NCI-H748 treated with DMSO at 0.1 percent for 48 hours (cell line): ENCODE measurements at regions not wholly inside any gene's neighbourhood (a gene's known extent, or its start where the extent isn't known, plus 50 kb on each side); places are given as distances from the start of the nearest gene placed in this dataset.

Experiments
- DNase-seq: peaks from one replicate; lab custom pipeline; 2025; lab: John Stamatoyannopoulos, UW

DNA sequence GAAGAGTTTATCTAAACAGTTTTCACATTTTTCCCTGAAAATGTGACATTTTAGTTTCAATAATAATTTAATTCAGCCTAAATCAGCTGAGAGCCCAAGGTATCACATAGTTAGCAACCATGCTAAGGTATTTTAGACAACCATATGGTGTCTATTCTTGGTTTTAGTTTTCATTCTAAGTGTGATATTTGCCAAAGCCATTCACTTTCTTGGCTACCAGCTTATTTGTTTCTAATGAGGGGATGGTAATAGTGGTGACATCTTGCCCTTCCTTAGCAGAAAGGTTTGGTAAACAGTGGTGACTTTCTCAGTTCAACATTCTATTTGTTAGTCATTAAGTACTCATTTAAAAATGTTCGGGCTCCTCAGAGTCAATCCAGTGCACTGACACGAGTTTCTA is 854.9 kb upstream of the HTR2C start:
- DNase-seq, result no peak

DNA sequence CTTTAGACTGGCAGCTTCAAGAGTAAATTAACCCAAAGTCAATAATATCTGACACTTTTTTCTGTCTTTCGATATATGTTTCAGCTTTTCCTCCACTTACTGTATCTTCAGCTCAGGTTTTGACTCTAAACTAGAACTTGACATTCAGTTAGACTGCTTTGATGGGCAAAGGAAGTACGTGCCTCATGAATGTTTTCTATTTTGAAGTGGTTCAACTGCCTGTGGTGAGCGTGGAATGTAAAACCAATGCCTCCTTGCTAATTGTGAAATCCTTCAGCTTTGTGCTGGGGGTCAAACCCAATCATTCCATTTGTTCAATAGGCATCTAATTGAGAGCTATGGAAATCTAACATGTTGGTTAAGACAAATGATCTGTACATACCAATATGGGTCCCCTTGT is 857.0 kb upstream of the HTR2C start:
- no peak for DNase-seq

DNA sequence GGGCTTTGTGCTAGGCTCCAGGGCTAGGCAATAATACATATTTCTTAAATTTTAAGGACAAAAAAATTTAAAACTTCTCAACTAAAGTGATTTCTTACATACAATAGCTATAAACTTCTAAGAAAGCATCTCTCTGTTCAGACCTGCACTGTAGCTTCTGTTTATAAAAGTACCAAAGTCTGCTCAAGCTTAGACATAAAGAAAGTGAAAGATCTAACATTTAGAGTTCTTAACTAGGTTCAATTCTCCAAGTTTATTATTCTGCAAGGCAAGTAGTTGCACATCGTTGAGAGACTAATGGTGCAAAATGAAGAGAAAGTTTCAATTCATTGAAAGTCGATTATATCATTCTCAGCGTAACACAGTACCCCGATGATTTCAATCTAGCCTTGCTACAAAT is 857.4 kb upstream of the HTR2C start:
- DNase-seq, result no peak

DNA sequence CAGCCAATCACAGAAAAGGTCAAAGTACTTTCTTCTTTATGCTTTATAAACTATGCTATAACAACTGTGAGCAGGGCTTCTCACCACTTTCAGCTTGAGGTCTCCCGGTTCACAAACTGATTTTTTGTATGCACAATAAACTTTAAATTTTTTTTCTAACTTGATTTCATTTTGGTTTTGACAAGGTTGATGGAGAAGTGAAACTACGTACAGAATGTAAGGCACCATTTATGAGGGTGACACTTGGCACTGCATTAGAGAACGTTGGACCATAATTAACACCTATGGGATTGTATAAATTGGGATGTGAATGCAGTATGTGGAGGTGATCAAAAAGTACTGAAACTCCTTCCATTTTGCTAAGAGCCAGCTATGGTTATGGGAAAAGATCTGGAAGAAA is 857.9 kb upstream of the HTR2C start:
- no peak for DNase-seq

DNA sequence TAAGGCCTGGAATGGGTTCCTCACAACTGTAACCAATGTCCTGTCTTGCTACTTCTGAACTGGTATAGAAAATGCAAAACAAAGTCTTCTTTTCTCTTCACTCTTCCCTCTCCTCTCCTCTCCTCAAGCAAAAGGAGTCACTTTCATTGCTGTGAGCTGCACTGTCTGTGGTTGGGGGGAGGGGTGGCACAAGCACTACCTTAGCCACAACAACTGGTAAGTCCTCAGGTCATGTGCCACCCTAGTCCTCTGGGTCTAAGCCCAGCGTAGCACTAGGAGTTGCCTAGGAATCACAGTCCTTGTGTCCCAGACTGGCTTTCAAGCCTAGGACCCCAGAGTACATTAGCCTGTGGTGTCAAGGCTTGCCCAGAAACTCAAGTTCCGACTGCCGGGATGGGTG is 859.3 kb upstream of the AMOT start:
- DNase-seq, result no peak

DNA sequence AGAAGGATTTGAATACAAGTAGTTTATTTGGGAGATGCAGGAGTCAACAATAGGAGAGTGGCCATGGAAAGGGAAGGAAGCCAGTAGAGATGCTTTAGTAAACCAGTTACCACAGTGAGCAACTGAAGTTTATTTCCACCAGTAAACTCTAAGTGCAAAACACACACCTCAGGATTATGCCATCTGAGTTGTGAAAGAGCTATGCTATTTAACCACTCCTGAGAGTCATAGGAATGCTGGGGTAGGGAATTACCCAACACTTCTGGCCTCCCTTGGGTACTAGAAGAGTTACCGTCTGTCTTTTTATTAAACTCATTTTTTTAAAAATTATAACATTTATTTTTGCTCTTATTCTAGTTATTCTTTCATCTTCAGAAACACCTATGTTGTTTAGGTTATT is 834.6 kb upstream of the AMOT start:
- DNase-seq, result no peak

DNA sequence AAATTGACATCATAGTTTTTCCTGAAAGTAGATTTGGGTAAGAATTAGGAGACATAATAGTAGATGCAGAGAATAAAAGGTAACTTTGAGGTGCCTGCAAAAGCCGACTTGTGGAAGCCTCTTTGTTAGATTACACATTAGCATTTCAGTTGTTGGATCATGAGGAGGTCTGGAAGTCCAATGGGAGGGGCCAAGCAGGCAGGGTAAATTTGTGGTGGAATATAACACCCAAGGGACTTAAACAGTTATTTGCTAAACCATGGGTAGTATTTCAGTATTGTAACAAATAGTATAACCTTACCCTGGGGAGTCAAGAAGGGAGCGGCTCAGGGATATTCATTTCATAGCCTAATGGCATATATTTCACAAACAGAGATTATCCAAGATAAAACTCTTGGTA is 810.7 kb upstream of the AMOT start:
- DNase-seq, result no peak

DNA sequence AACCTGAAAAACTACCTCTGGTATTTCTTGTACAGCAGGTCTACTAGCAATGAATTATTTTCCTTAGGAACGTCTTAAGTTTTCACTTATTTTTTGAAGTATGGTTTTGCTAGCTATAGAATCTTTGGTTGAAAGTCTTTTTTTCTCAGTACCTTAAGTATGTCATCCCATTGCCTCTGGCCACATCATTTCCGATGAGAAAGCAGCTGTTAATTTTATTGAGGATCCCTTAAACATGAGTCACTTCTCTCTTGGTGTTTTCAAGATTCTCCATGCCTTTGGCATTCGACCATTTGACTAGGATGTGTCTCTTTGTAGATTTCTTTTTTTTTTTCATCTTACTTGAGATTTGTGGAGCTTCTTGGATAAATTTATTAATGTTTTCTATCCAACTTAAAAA is 803.8 kb upstream of the AMOT start:
- no peak for DNase-seq

DNA sequence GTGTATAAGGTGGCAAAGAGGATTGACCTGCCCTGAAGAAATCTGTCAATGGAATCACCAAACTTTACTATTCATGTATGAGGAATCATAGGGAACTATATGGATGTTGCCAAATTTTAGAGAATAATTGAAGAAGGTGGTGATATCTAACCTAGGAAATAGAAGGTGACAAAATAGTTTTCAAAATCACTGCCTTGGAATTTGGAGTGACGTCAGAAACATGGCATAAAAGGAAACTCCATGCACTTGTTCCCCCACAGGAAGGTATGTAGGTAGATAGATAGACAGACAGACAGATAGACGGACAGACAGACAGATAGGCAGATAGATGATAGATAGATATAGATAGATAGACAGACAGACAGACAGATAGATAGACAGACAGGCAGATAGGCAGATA is 793.9 kb upstream of the AMOT start:
- DNase-seq, result no peak

DNA sequence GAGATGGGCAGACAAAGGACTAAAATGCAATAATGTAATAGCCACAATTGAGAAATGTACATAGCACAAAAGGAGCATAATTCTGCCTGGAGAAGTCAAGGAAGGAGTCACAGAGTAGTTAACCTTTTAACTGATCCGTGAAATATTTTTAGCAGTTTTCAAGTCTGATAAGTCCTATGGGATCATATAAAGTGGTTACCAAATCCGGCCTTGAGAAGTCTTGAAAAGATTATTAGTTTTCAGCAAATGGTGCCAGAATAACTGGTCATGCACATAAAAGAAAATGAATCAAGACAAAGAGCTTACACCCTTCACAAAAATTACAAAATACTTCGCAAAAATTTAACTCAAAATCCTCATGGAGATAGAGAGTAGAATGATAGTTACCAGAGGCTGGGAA is 788.7 kb upstream of the AMOT start:
- no peak for DNase-seq

DNA sequence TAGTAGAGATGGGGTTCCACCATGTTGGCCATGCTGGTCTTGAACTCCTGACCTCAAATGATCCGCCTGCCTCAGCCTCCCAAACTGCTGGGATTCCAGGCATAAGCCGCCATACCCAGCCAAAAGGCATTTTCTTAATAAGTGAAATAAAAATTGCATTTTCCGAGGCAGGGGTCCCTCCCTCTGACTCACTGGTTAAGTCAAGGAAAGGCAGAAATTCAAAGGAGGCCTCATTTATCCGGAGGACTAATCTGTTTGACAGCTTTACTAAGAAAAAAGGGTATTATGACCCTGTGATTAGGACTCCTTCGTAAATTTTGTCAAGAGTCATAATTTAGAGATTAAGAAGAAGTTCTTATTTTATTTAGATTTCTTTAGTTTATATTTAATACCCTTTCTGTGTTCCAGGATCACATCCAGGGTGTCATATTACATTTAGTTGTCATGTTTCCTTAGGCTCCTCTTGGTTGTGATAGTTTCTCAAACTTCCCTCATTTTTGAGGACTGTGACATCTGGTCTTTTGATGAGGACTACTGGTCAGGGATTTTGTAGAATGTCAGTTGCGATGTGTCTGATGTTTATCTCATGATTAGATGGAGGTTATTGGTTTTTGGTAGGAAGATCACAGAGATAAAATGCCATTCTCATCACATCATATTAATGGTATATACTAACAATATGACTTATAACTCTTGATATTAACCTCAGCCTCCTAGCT is 753.7 kb upstream of the AMOT start:
- no peak for DNase-seq

DNA sequence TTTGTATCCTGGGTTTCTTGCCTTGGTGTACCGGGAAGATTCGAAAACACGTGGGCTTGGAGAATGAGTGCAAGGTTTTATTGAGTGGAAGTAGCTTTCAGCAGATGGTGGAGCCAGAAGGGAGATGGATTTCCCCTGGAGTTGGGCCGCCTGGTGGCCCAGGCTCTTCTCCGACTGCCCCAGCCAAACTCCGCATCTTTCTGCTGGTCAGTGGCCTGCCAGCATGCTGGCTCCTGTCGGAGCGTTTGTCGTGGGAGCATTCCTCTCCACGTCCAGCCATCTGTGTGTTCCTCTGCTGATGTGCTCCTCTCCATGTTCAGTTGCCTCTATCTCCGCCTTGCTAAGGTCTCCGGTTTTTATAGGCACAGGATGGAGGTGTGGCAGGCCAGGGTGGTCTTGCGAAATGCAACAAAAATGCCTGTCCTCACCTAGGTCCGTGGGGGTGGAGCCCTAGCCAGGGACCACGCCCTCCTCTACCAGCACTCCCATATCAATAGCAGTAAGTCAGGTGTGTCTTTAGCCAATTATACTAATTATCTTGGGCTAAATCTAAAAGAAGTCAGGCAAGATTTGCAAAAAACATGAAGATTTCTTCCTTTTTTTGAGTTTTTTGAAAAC is 745.8 kb upstream of the AMOT start:
- no peak for DNase-seq

DNA sequence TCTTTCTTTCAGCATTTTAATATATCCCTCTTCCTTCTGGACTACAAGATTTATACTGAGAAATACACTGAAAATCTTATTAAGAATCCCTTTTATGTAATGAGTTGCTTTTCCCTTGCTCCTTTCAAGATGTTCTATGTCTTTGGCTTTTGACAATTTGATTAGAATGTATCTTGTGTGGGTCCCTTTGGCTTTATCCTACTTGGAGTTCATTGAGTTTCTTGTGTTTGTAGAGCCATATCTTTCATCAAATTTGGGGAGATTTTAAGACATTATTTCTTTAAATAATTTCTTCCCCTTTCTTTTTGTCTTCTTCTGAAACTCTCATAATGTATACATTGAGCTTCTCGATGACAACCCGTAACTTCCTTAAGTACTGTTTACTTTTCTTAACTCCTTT is 739.9 kb upstream of the AMOT start:
- DNase-seq, result no peak

DNA sequence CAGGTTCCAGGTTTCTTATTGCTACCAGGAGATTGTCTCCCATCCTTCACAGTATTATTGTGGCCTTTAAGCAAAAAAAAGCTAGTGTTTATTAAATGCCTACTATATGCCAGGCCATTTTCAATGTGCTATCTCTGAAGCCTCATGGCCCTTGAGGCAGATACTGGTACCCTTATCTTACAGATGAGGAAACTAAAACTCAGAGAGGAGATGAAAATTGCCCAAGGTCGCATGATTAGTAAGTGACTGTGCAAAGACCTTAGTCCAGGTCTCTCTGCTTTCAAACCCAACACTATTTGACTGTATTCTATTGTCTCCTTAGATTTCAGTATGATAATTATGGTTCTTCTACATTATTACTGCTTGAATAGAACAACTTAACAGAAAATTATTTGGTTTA is 717.9 kb upstream of the AMOT start:
- DNase-seq, result no peak

DNA sequence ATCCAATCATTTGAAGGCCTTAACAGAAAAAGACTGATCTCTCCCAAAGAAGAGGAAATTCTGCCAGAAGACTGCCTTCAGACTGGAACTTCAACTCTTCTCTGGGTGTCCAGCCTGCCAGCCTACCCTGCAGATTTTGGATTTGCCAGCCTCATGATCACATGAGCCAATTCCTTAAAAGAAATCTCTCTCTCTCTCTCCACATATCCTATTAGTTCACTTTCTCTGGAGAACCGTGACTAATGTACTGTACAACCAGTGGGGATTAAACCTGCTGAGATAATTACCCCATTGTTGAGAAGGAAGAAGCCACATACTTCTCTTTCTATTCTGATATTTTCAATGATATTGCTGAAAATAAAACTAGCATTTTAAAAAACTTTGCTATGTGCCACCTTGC is 711.3 kb upstream of the AMOT start:
- no peak for DNase-seq

DNA sequence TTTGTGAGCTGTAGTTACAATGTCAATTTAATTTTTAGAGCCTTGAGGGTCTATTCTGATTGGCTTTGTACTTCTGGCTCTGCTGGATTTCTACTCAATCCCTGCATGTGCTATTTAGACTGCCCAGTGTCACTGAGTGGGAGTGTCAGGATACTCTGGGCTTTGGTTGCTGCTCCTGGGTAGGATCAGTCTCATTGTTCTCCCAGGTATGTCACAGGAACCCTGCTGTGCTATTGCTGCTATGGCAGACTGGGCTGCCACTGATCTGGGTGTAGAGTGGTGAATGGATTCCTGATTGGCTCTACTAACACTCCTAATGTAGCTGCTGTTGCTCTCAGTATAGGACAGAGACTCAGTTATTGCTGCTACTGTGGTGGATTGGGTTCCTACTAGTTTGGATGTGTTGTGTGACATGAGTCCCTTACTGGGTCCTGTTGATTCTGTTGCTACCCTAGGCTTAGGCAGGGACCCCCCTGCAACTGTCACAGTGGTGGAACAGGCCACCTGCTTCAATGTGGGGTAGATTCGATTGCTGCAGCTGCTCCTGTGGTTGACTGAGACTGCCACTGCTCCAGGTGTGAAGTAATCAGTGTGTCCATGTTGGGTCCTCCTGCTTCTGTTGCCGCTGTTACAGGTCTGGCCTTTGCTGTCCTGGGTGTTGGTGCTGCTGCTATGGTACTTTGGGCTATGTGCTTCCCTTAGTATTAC is 707.8 kb upstream of the AMOT start:
- no peak for DNase-seq

DNA sequence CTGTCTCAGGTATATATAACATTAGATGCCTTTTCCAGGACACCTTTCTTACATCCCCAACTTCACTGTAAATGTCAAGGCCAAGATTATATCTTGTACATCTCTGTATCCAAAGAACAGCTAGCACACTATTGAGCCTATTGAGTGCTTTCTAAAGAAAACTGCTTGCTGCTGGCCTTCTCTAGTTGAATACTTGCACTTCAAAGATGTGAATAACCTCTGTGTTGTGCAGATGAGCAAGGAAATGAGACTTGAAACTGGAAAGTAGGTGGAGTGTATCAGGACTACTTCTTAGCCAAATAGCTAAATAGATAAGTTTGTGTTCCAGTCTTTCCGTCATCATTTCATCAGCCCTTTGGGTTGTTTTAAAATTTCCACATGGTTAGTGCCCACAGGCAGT is 704.4 kb upstream of the AMOT start:
- no peak for DNase-seq

DNA sequence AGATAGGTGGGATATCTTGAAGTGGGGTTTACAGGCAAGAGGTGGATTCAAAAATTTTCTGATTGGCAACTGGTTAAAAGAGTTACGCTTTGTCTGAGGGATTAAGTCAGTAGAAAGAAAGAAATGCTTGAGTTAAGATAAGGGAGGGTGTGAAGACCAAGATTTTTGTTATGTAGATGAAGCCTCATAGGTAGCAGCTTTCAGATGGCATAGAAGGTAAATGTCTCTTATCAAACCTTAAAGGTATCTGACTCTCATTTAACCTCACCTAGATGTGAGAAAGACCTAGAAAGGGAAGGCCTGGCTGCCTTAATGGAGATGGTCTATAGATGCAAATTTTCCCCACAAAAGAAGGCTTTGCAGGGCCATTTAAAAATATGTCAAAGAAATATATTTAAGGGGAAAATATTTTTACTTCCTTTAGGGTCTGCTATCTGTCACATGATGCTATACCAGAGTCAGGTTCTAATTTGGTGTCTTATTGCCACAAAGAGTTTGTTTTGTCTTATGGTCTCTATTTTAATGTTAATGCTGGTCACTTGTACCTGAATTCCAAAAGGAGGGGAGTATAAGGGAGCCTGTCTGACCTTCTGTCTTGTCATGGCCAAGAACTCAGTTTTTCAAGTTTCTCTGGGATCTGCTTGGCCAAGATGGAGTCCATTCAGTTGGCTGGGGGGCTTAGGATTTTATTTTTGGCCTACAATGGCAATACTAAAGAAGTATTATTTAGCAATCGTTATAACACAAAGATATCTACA is 699.1 kb upstream of the AMOT start:
- DNase-seq, result no peak

DNA sequence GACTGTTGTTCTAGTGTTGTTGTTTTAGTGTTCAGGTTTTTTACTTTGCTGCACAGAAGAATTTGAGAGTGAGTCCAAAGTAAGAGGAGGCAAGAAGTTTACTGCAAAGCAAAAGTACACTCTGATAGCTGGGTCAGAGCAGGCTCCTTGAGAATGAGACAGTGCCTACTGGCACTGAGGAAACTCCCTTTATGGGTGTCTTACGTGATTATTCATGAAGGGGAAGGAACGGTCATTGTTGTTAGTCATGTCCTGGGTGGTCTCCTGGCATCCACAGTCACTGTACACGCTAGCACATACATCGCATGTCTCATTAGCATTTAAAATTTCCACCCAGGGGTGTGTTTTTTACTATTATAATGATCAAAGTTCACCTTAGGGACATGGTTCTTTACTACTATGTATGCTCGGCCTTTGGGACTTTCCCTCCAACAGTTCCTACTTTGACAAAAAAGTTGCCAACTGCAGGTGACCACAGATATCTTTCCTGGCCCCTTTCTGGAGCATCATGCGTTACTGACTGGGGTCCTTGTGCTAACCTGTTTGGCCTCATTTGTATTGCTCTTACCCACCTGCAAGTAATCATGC is 688.9 kb upstream of the AMOT start:
- no peak for DNase-seq

DNA sequence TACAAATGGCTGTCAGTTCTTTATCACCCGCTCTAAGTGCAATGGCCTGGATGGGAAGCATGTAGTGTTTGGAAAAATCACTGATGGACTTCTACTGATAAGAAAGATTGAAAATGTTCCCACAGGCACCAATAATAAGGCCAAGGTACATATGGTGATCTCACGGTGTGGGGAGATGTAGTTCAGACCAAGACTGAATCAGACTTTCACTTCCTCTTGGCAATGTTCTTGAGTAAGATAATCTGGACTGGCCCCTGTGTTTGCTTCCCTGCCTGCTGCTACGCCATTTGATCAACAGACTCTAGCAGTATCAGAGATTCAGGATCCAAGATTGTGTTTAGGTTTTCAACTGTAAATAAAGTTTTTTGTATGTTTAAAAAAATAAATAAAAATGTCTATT is 682.2 kb upstream of the AMOT start:
- DNase-seq, result no peak

DNA sequence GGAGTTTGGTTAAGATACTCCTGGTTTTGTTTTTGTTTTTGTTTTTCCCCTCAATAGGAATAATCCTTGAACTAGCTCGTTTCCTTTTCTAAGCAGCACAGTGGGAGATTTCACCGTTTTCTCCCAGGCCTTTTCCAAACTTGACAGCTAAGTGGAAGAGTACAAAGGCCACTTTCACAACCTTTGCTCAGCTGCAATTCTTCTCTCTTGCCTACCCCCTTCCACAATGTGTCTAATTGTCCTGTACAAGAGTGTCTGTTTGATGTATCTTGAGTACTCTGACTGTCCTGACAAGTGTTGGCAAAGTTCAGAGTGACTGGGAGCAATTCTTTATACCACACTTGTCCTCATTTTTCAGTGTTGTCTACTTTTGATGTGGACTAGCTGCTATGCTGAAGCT is 674.3 kb upstream of the AMOT start:
- DNase-seq, result no peak

DNA sequence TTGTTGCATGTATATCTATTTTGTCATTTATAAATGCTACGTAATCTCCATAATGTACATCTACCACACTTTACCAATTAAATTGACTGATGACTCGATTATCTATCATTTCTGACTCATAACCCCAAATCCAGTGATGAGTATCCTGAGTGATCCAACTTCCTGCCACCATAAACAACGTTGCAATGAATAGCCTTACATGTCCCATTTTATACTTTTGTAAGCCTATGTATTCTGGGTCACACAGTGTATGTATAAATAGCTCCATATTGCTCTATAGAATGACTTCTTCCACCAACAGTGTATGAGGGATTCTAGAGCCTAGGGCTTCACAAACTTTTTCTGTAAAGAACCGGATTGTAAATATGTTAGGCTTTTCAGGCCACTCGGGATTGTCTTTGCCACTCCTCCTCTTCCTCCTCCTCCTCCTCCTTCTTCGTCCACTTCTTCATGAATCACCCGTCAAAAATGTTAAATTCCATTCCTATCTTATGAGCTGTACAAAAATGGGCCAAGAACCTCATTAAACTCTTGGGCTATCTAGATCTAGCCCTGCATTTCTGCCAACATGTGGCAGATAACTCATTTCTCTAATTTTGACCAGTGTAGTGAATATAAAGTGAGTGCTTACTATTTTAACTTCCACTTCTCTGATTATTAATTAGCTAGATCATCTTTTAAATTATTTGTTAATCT is 672.2 kb upstream of the AMOT start:
- no peak for DNase-seq
